ENCODE measurements at regions not wholly inside any gene's neighbourhood (a gene's known extent, or its start where the extent isn't known, plus 50 kb on each side); places are given as distances from the start of the nearest gene placed in this dataset.

DNA sequence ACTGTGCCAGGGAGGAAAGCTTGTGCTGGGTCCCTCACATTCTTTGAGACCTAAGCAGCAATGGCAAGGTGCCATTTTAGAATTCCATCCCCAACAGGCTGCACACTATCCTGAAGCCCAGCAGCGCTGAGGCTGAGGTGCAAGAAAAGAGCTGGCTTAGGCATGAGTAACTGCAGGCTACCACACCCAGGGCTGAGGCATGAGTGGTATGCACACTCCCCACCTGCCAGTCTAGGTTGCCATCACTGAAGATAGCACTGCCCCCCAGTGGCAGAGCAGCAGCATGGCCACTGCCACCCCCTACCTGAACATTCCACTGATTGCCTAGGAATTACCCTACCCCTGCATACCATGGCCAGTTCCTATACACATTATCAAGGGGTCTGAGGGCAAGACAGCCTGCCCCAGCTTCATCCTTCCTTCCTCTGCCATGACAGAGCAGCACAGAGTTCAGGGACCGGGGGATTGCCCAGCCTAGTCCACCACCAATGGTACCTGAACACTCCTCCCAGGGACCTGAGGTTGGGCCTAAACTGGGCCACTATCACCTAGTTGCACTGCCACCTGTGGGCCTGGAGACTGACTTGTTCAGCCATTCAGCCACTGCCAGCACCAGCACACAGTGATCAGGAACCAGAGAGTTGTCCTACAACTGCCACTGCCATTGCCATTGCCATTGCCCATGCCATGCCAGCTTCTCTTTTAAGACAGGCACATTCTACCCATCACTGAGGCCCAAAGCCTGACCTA is 129.8 kb downstream of the SATB1 start:
- no peak for DNase-seq

DNA sequence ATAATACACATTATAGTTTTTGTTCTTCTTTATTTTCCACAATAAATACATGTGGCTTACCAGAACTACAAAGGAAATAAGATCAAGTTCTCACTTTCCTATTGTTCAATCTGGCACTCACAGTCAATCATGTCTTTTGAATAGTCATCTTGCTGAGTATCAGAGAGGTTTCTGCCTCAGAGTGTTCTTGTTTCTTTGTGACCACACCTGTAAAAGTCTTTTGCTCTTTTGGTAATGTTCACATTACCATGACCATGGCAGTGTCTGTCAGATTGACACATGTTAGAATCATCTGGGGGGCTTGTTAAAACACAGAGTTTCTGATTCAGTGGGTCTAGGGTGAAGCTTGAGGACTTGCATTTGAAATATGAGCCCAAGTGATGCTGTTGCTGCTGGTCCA is 135.0 kb downstream of the SATB1 start:
- no peak for DNase-seq

GRCh38 chr3:18288243-18288642 is 136.9 kb downstream of the SATB1 start:
- DNase-seq = no peak

DNA sequence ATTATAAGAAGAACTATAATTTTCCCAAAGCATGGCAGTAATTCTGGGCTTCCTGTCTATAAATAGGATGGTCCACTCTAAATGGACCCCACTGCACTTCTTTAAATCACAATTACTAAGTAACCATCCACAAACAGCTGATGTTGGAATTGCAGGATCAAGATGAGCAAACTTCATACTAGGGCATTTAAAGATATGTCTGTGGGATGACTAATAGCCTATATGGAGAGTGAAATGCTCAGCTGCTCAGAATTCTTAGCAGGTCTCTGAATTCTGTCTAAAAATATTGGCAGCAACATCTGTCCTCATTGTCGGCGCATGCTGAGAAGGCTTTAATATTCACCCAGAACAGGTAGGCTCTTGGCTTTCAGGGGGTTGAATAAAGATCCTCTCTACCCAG is 140.4 kb downstream of the SATB1 start:
- no peak for DNase-seq

GRCh38 chr3:18283680-18284079 is 141.5 kb downstream of the SATB1 start:
- no peak for DNase-seq

DNA sequence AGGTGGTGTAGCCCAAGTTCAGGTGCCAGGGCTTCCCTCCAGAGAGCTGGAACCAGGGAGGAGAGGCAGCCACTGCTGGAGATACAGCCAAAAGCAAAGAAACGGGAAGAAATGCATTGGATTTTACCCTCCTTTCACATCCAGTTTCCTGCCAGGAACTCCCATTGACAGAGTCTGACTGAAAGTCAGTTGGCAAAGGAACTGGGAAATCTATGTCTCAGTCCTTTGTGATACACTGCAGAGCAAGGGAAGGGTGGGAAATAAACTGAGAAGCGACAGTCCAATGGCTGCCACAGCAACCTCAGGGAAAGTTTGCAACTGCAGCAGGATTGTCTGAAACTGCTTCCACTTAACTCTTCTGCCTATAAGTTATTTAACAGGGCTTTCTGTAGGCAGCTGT is 142.6 kb downstream of the SATB1 start:
- no peak for DNase-seq

GRCh38 chr3:18279226-18279737 is 145.9 kb downstream of the SATB1 start:
- DNase-seq = no peak

DNA sequence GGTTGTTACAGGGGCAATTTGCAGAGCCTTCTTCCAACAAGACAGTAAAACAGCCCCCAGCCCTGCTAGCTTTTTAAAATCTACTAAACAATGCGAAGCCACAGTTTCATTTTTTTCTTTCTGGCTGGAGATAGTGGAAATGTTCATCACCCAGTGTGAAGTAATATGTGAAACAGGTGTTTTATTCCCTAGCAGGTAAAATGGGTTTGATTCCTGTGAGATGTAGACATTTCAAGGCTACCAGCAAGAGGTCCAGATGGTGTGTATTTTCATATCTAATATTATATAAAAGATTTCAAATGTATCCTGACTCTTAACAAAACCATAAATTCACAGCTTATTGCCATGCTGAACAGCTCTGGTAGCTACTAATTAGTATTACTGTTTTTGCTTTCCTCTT is 160.3 kb downstream of the SATB1 start:
- DNase-seq = no peak

DNA sequence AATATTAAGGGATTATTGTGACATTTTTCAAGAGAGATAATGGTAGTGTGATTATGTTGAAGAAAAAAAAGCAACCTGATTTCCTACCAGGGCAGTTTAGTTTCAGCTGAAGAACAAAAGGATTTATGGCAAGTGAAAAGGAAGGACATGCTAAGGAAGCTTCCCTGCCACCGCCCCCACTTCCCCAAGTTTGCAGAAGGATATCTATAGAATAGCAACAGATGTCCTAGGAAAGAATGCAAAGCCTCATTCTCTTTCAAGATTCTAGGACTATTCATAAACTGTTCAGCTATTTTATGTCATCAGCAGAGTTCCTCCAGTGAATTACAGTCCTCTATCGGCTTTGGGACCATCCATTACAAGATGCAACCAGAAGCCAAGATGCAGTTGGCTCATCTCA is 160.8 kb downstream of the SATB1 start:
- DNase-seq = no peak

DNA sequence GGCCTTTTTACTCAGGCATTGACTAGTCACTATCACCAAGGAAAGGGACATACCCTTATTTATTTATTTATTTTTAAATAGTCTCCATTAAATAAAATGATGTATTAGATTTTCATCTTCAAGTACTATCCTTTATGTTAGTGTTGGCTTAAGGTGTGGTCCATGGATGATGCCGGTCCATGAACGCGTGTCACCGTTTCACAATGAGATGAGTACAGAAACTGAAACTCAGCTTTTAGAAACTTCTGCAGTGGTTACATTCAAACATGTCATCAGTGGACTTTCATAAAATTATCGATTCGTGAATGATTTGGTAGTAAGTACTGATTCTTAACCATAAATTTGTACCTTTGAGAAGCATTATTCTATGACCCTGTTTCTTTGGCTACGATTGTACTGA is 166.6 kb downstream of the SATB1 start:
- DNase-seq = no peak

DNA sequence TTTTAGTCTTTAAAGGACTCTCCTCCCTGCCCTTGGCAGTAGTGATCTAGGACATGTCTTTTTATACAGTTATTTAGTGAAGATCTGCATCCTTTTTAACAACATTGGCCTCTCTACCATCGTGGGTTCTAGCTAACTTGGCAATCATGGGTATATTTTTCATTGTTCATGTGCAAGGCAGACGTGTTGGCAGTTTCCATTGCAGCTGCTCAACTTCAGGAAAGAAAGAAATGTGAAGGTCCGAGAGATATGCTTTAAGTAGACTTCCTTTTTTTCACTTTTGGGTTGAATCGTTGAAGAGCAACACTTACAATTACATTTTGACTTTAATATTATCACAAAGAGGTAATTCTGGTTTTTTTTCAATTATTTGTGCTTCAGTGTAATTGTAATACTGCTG is 172.6 kb downstream of the SATB1 start:
- DNase-seq = no peak

DNA sequence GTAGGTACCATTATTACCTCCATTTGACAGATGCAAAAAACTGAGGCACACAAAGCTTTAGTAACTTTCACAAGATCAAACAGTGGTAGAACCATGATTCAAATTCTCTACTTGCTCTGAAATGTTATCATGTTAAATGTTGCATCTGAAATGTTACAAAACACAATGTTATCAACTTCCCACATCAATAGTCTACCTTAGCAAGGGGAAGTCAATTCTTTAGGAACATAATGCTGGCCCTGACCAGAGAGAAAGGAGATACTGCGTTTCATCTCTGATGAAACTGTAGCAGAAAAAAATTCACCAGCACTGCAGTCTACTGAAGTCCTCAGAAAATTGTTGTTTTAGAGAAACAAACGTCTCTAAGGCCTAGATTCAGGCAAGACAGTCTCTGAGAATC is 174.1 kb downstream of the SATB1 start:
- no peak for DNase-seq

GRCh38 chr3:18249126-18249525 is 176.0 kb downstream of the SATB1 start:
- DNase-seq = no peak

GRCh38 chr3:18247776-18248310 is 177.3 kb downstream of the SATB1 start:
- DNase-seq = no peak

DNA sequence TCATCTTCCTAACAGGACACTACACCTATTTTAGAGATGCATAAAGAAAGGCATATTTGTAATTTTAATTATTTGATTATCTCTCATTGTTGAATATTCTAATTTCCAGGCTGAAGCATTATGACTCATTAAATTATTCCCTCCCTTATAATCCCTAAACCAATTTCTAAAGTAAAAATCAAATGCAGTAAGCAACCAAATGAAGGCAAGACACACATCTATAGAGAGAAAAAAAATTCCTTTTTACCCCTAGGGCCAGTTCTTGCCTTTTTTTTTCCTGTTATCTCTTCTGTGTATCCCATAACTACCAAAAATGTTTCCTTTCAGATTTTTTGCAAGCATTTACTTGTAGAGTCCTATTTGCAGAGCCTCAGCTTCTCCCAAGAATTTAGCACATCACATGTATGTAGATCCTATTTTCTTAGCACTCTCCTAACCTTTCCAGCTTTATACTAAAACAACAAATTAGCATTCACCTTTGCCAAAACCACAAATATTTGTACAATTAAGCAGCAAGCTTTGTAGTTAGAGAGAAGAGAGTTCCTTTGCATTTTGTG is 177.9 kb downstream of the SATB1 start:
- DNase-seq = no peak

GRCh38 chr3:18246336-18247060 is 178.6 kb downstream of the SATB1 start:
- no peak for DNase-seq

DNA sequence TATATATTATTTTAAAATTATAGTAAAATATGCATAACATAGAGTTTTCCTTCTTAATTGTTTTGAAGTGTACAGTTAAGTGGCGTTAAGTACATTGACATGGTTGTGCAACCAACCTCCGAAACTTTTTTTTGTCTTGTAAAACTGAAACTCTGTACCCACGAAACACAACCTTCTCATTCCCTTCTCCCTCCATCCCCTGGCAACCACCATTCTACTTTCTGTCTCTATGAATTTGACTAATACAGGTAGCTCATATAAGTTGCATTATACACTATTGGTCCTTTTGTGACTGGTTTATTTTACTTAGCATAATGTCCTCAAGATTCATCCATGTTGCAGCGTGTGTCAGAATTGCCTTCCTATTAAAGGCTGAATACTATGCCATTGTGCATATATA is 179.4 kb downstream of the SATB1 start:
- no peak for DNase-seq

- DNase-seq = no peak
Measured at GRCh38 chr3:18241837-18242236, 183.3 kb downstream of the SATB1 start.

DNA sequence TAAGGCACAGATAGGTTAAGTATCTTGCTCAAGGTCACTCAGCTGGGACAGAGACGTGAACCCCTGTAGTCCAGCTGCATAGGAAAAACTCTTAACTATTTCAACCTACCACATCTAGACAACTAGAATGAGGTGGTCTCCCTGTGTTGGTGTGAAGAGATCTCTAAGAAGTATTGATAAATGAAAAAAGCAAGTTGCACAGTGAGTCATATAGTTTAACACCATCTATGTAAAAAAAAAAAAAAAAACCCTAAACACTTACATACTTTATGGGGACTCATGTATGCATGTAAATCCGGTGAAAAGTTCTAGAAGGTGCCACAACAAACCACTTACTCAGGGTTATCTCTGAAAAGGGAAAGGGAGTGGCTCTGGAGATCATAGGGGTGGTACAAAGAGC is 185.5 kb downstream of the SATB1 start:
- DNase-seq = no peak

DNA sequence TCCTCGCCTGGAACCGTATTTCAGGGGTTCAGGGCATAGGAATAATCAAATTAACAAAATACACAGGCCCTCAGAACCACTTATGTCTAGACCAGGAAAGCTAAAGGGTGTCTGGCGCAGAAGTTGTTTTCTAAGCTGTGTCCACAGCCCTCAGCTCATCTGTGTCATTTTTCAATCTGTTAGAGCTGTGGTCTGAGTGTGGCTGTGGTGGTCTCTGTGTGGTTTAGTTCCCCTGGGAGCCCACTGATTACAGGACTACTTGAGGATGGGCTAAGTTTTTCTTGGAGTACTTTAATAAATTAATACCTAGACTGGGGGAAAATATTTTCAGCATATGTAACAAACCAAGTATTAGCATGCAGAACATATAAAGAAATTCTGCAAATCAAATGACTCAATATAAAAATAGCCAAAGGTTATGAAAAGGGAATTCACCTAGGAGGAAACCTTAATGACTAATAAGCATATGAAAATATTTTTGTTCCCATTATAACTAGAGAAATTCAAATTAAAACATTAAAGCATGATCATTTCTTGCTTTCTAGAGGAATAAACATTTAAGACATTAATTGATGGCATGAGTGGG is 186.3 kb downstream of the SATB1 start:
- DNase-seq = no peak

- DNase-seq = no peak
Measured at GRCh38 chr3:18238332-18238731, 186.8 kb downstream of the SATB1 start.

GRCh38 chr3:18237251-18238005 is 187.7 kb downstream of the SATB1 start:
- DNase-seq = no peak

- DNase-seq = no peak
Measured at GRCh38 chr3:18236726-18237125, 188.4 kb downstream of the SATB1 start.

Data from activated naive CD4-positive, alpha-beta T cell treated with Interleukin-2 at 50 U/mL for 16 hours (primary cell).